PC-3 (cell line): ENCODE measurements at regions not wholly inside any gene's neighbourhood (a gene's known extent, or its start where the extent isn't known, plus 50 kb on each side); places are given as distances from the start of the nearest gene placed in this dataset.
"Not testable (repeated sequence)": the region's sequence is repeated elsewhere in the genome, so short reads cannot be mapped to it uniquely, and the experiment has no call there.

ENCODE experiments used
- ATAC-seq: fragments of 200-7000 bp; cut with Tn5 transposase; 2 replicates; pipeline ENCODE4 v1.9.1; 2020; ENCODE audit warnings: mild to moderate bottlenecking, moderate library complexity
- BruUV-seq: library from RNA; stranded (reverse); fragments of 400-500 nt; replicated peaks from 2 replicates; lab custom pipeline; 2021; lab: Mats Ljungman, UMichigan
- CTCF ChIA-PET: fragments of 300-600 bp; sonication (Branson Sonifier 250); formaldehyde crosslinking; loops from one replicate; lab custom pipeline; 2022; ENCODE audit warnings: antibody characterized with exemption; lab: Charles Lee
- POLR2A ChIA-PET: fragments of 300-600 bp; sonication (Branson Sonifier 250); formaldehyde crosslinking; loops from one replicate; lab custom pipeline; 2022; ENCODE audit warnings: antibody characterized with exemption; ENCODE audit not compliant: unreplicated experiment; lab: Charles Lee
- DNase-seq: peaks from one replicate; pipeline ENCODE4 v3.0.0-alpha.2; 2015
- H2AFZ ChIP-seq: fragments of 300-600 bp; sonication (generic); 2 replicates; pipeline ENCODE4 v1.6.0; 2016; ENCODE audit warnings: antibody characterized with exemption, low read length
- H3F3A ChIP-seq: fragments of 300-600 bp; sonication (generic); one replicate; pipeline ENCODE4 v1.6.0; 2017; ENCODE audit warnings: antibody characterized with exemption, low read length, control low read depth, mild to moderate bottlenecking; ENCODE audit not compliant: unreplicated experiment
- H3K27ac ChIP-seq: fragments of 300-600 bp; sonication (generic); 2 replicates; pipeline ENCODE4 v1.5.1; 2016; ENCODE audit warnings: mild to moderate bottlenecking, low read length
- H3K27me3 ChIP-seq: fragments of 300-600 bp; sonication (generic); 2 replicates; pipeline ENCODE4 v1.6.1; 2016; ENCODE audit warnings: low read length, mixed read lengths
- H3K36me3 ChIP-seq: fragments of 300-600 bp; sonication (generic); 2 replicates; pipeline ENCODE4 v1.6.1; 2016; ENCODE audit warnings: low read depth, mixed run types, low read length, mixed read lengths
- H3K4me1 ChIP-seq: fragments of 300-600 bp; sonication (generic); 2 replicates; pipeline ENCODE4 v1.5.1; 2016; ENCODE audit warnings: low read length; ENCODE audit not compliant: insufficient read depth
- H3K4me2 ChIP-seq: fragments of 300-600 bp; sonication (generic); 2 replicates; pipeline ENCODE4 v1.6.0; 2016; ENCODE audit warnings: low read length
- H3K4me3 ChIP-seq: fragments of 300-600 bp; sonication (generic); 2 replicates; pipeline ENCODE4 v1.5.1; 2016; ENCODE audit warnings: mild to moderate bottlenecking, low read length, mixed read lengths
- H3K79me2 ChIP-seq: fragments of 300-600 bp; sonication (generic); 2 replicates; pipeline ENCODE4 v1.6.1; 2017; ENCODE audit warnings: low read length, mixed read lengths
- H3K9ac ChIP-seq: fragments of 300-600 bp; sonication (generic); 2 replicates; pipeline ENCODE4 v1.6.0; 2016; ENCODE audit warnings: mild to moderate bottlenecking, low read length
- H3K9me2 ChIP-seq: fragments of 300-600 bp; sonication (generic); replicated peaks from 2 replicates; pipeline ENCODE4 v1.6.1; 2016; ENCODE audit warnings: mixed run types, low read length, mixed read lengths
- H3K9me3 ChIP-seq: fragments of 300-600 bp; sonication (generic); 2 replicates; pipeline ENCODE4 v1.6.1; 2016; ENCODE audit warnings: low read length, mixed read lengths
- H4K20me1 ChIP-seq: fragments of 300-600 bp; sonication (generic); 2 replicates; pipeline ENCODE4 v1.6.1; 2016; ENCODE audit warnings: low read length, mixed read lengths
- EZH2 ChIP-seq: fragments of 300-600 bp; sonication (generic); IDR thresholded peaks from one replicate; pipeline ENCODE4 v1.6.1; 2017; ENCODE audit warnings: antibody characterized with exemption, mild to moderate bottlenecking, low read length; ENCODE audit not compliant: unreplicated experiment
- EZH2phosphoT487 ChIP-seq: fragments of 300-600 bp; sonication (generic); IDR thresholded peaks from 2 replicates; pipeline ENCODE4 v1.6.1; 2018; ENCODE audit warnings: mild to moderate bottlenecking, antibody characterized with exemption, low read length, borderline replicate concordance
- intact Hi-C: fragments of 100-400 bp; cut with micrococcal nuclease; formaldehyde crosslinking; loops from 2 replicates; pipeline ENCODE4 v1.9.0; 2023
- TF ChIP-seq, protein P1 (sequence below): fragments of 300-600 bp; sonication (generic); conservative IDR thresholded peaks from 2 replicates; pipeline ENCODE4 v1.5.1; 2017; ENCODE audit warnings: antibody characterized with exemption, low read depth, mild to moderate bottlenecking, low read length

- no peaks in the 10 kb centered on the region for H3K27me3 ChIP-seq
- no TSS peak for BruUV-seq
- H2AFZ ChIP-seq, result no peak overlapping the region
- H3F3A ChIP-seq, result no peaks in the 10 kb centered on the region
- H3K79me2 ChIP-seq, result no peaks in the 10 kb centered on the region
- H3K27ac ChIP-seq, result no peak overlapping the region
- no peaks in the 10 kb centered on the region for H3K9me2 ChIP-seq
- no peaks in the 10 kb centered on the region for H3K36me3 ChIP-seq
- intact Hi-C loops, result no loop called here
- CTCF ChIA-PET, result no interaction called here
- H3K4me2 ChIP-seq, result no peak overlapping the region
- no peak overlapping the region for H3K9ac ChIP-seq
- POLR2A ChIA-PET, result no interaction called here
- no peaks in the 10 kb centered on the region for H3K4me1 ChIP-seq
- no peaks in the 10 kb centered on the region for H3K9me3 ChIP-seq
- TF ChIP-seq EZH2phosphoT487 (no peak), EZH2 (no peak)
- DNase-seq (no peak), ATAC-seq (no peak)
- no peaks in the 10 kb centered on the region for H4K20me1 ChIP-seq
- H3K4me3 ChIP-seq, result no peak overlapping the region
These were observed 197.8 kb downstream of the CTTN start for GRCh38 chr11:70596091-70596490.

- no peaks in the 10 kb centered on the region for H3K27me3 ChIP-seq
- H3K79me2 ChIP-seq, result no peaks in the 10 kb centered on the region
- H4K20me1 ChIP-seq, result no peaks in the 10 kb centered on the region
- no peak for ATAC-seq
- TF ChIP-seq, protein P1, sequence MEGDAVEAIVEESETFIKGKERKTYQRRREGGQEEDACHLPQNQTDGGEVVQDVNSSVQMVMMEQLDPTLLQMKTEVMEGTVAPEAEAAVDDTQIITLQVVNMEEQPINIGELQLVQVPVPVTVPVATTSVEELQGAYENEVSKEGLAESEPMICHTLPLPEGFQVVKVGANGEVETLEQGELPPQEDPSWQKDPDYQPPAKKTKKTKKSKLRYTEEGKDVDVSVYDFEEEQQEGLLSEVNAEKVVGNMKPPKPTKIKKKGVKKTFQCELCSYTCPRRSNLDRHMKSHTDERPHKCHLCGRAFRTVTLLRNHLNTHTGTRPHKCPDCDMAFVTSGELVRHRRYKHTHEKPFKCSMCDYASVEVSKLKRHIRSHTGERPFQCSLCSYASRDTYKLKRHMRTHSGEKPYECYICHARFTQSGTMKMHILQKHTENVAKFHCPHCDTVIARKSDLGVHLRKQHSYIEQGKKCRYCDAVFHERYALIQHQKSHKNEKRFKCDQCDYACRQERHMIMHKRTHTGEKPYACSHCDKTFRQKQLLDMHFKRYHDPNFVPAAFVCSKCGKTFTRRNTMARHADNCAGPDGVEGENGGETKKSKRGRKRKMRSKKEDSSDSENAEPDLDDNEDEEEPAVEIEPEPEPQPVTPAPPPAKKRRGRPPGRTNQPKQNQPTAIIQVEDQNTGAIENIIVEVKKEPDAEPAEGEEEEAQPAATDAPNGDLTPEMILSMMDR, result no peak
- TF ChIP-seq EZH2, result no peak
- no peak overlapping the region for H3K9ac ChIP-seq
- no peak overlapping the region for H3K4me2 ChIP-seq
- ChIA-PET CTCF (no interaction called here), POLR2A (no interaction called here)
- H3K27ac ChIP-seq, result no peak overlapping the region
- no peaks in the 10 kb centered on the region for H3K4me1 ChIP-seq
- H3K36me3 ChIP-seq, result no peaks in the 10 kb centered on the region
- no peak overlapping the region for H2AFZ ChIP-seq
- H3K9me2 ChIP-seq, result no peaks in the 10 kb centered on the region
- no peaks in the 10 kb centered on the region for H3F3A ChIP-seq
- intact Hi-C loops, result no loop called here
- no TSS peak for BruUV-seq
- H3K9me3 ChIP-seq, result no peaks in the 10 kb centered on the region
- no peak overlapping the region for H3K4me3 ChIP-seq
- no peak for DNase-seq
These were observed 198.8 kb downstream of the CTTN start for GRCh38 chr11:70597006-70597555.

GRCh38 chr11:70597751-70598625 is 199.7 kb downstream of the CTTN start:
- Histone ChIP-seq H3K4me3 (no peak overlapping the region), H3K4me2 (no peak overlapping the region), H3F3A (no peaks in the 10 kb centered on the region), H4K20me1 (no peaks in the 10 kb centered on the region), H3K9me2 (no peaks in the 10 kb centered on the region), H3K9me3 (no peaks in the 10 kb centered on the region), H3K4me1 (no peaks in the 10 kb centered on the region), H3K36me3 (no peaks in the 10 kb centered on the region), H3K27me3 (no peaks in the 10 kb centered on the region), H2AFZ (no peak overlapping the region), H3K9ac (no peak overlapping the region), H3K27ac (no peak overlapping the region), H3K79me2 (no peaks in the 10 kb centered on the region)
- ATAC-seq, result no peak
- TF ChIP-seq, protein P1, result no peak
- TF ChIP-seq EZH2 (no peak), EZH2phosphoT487 (no peak)
- ChIA-PET CTCF (no interaction called here), POLR2A (no interaction called here)
- no peak for DNase-seq
- intact Hi-C loops, result no loop called here
- no TSS peak for BruUV-seq

DNA sequence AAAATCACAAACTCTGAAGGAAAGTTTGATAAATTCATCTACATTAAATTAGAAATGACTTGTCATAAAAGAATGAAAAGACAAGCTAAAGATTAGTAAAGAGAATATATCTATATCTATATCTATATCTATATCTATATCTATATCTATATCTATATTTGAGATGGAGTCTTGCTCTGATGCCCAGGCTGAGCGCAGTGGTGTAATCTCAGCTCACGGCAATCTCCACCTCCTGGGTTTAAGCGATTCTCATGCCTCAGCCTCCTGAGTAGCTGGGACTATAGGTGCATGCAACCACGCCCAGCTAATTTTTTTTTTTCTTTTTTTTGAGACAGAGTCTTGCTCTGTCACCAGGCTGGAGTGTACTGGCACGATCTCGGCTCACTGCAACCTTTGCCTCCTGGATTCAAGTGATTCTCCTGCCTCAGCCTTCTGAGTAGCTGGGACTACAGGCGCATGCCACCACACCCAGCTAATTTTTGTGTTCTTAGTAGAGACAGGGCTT is 202.6 kb downstream of the CTTN start:
- ATAC-seq, CTCF ChIA-PET, intact Hi-C loops: not testable (repeated sequence)

More for the DNA sequence above, 202.6 kb downstream of the CTTN start:
- H3K4me1 ChIP-seq, DNase-seq, H3F3A ChIP-seq, H3K79me2 ChIP-seq, H3K36me3 ChIP-seq, H3K4me3 ChIP-seq, POLR2A ChIA-PET, H3K9me2 ChIP-seq, H3K27me3 ChIP-seq, H3K9me3 ChIP-seq, BruUV-seq, H3K4me2 ChIP-seq, H3K27ac ChIP-seq, H4K20me1 ChIP-seq, H2AFZ ChIP-seq, H3K9ac ChIP-seq: not testable (repeated sequence)
